ENCODE measurements at regions not wholly inside any gene's neighbourhood (a gene's known extent, or its start where the extent isn't known, plus 50 kb on each side); places are given as distances from the start of the nearest gene placed in this dataset.

GRCh38 chr5:12399868-12400267 is 495.6 kb upstream of the CTNND2 start:
- no peak for TF ChIP-seq CTCF (conservative IDR thresholded peaks at IDR 0.05; ENCODE audit: low read depth, low read length)
- DNase-seq (ENCODE audit: low read depth): no peak
- no peak overlapping the region for H3K4me3 ChIP-seq (ENCODE audit: low read depth, low read length)

GRCh38 chr5:12392246-12392645 is 488.0 kb upstream of the CTNND2 start:
- H3K4me3 ChIP-seq (ENCODE audit: low read depth, low read length): no peak overlapping the region
- no peak for TF ChIP-seq CTCF (conservative IDR thresholded peaks at IDR 0.05; ENCODE audit: low read depth, low read length)
- DNase-seq (ENCODE audit: low read depth): peak; percentile 2

GRCh38 chr5:12385095-12385494 is 480.8 kb upstream of the CTNND2 start:
- DNase-seq (ENCODE audit: low read depth): no peak
- no peak for TF ChIP-seq CTCF (conservative IDR thresholded peaks at IDR 0.05; ENCODE audit: low read depth, low read length)
- H3K4me3 ChIP-seq (ENCODE audit: low read depth, low read length): no peak overlapping the region

- DNase-seq (ENCODE audit: low read depth): no peak
- H3K4me3 ChIP-seq (ENCODE audit: low read depth, low read length): no peak overlapping the region
- no peak for TF ChIP-seq CTCF (conservative IDR thresholded peaks at IDR 0.05; ENCODE audit: low read depth, low read length)
Observed at GRCh38 chr5:12384005-12384404, 479.8 kb upstream of the CTNND2 start.

- no peak for TF ChIP-seq CTCF (conservative IDR thresholded peaks at IDR 0.05; ENCODE audit: low read depth, low read length)
- no peak for DNase-seq (ENCODE audit: low read depth)
- H3K4me3 ChIP-seq (ENCODE audit: low read depth, low read length): no peak overlapping the region
Observed at GRCh38 chr5:12367973-12368372, 463.7 kb upstream of the CTNND2 start.

GRCh38 chr5:12360218-12360617 is 456.0 kb upstream of the CTNND2 start:
- H3K4me3 ChIP-seq (ENCODE audit: low read depth, low read length): no peak overlapping the region
- TF ChIP-seq CTCF (conservative IDR thresholded peaks at IDR 0.05; ENCODE audit: low read depth, low read length): no peak
- no peak for DNase-seq (ENCODE audit: low read depth)

- no peak for DNase-seq (ENCODE audit: low read depth)
- no peak for TF ChIP-seq CTCF (conservative IDR thresholded peaks at IDR 0.05; ENCODE audit: low read depth, low read length)
- no peak overlapping the region for H3K4me3 ChIP-seq (ENCODE audit: low read depth, low read length)
Observed at GRCh38 chr5:12358371-12359090, 454.3 kb upstream of the CTNND2 start.
